ENCODE measurements at regions not wholly inside any gene's neighbourhood (a gene's known extent, or its start where the extent isn't known, plus 50 kb on each side); places are given as distances from the start of the nearest gene placed in this dataset.

- TF ChIP-seq CTCF (IDR thresholded peaks at IDR 0.05; ENCODE audit: low read length) (no peak), EZH2phosphoT487 (IDR thresholded peaks at IDR 0.05; ENCODE audit: low read length) (no peak), EZH2 (optimal IDR thresholded peaks at IDR 0.05; ENCODE audit: low read depth, low read length) (no peak)
Observed at GRCh38 chr13:66180836-66181235, 1049.3 kb downstream of the PCDH9 start.

All from MM.1S (cell line).